Suprapubic skin (tissue), 4 donors: ENCODE measurements at regions not wholly inside any gene's neighbourhood (a gene's known extent, or its start where the extent isn't known, plus 50 kb on each side); places are given as distances from the start of the nearest gene placed in this dataset.

Experiments used
- DNase-seq, 2 donors: peaks; one replicate each; pipeline ENCODE4 v3.0.0-alpha.2; 2019; ENCODE audit warnings: low spot score in 2 of 2
- H3K27ac ChIP-seq: fragments of 200-600 bp; sonication (generic); one replicate; pipeline ENCODE4 v1.5.1; 2019
- H3K27me3 ChIP-seq: fragments of 200-600 bp; sonication (generic); one replicate; pipeline ENCODE4 v1.5.1; 2019
- H3K36me3 ChIP-seq: fragments of 200-600 bp; sonication (generic); one replicate; pipeline ENCODE4 v1.5.1; 2019
- H3K4me1 ChIP-seq: fragments of 200-600 bp; sonication (generic); one replicate; pipeline ENCODE4 v1.5.1; 2019
- H3K4me3 ChIP-seq: fragments of 200-600 bp; sonication (generic); one replicate; pipeline ENCODE4 v1.5.1; 2019; ENCODE audit warnings: mild to moderate bottlenecking
- H3K9me3 ChIP-seq: fragments of 200-600 bp; sonication (generic); one replicate; pipeline ENCODE4 v1.5.1; 2019
- CTCF ChIP-seq, 2 donors: fragments of 200-600 bp in 1 of 2; fragments of 450-650 bp in 1 of 2; sonication (generic) in 1 of 2; IDR thresholded peaks; one replicate each; pipeline ENCODE4 v1.5.1; 2016 to 2019; ENCODE audit warnings: antibody characterized with exemption in 2 of 2, mild to moderate bottlenecking in 1 of 2, moderate library complexity in 1 of 2
- EP300 ChIP-seq: sonication (generic); formaldehyde crosslinking; IDR thresholded peaks from one replicate; pipeline ENCODE4 v1.6.1; 2017; ENCODE audit warnings: antibody characterized with exemption
- POLR2A ChIP-seq, 2 donors: fragments of 450-650 bp; IDR thresholded peaks; one replicate each; pipeline ENCODE4 v1.6.1; 2017; ENCODE audit warnings: antibody characterized with exemption in 2 of 2, mild to moderate bottlenecking in 2 of 2, moderate library complexity in 2 of 2
- POLR2AphosphoS5 ChIP-seq, 3 donors: sonication (generic); formaldehyde crosslinking; IDR thresholded peaks; one replicate each; pipeline ENCODE4 v1.6.1; 2017; ENCODE audit warnings: antibody characterized with exemption in 3 of 3
- WGBS: methylation state at CpG from one replicate; pipeline ENCODE4 v1.1.5; 2018; 5-methylcytosine and 5-hydroxymethylcytosine counted together

- TF ChIP-seq CTCF (IDR thresholded peaks at IDR 0.05): no peak
- Histone ChIP-seq H3K36me3 (no peaks in the 10 kb centered on the region), H3K4me3 (no peak overlapping the region), H3K9me3 (no peaks in the 10 kb centered on the region), H3K27ac (no peak overlapping the region), H3K4me1 (peaks cover 6% of the 10 kb centered on the region), H3K27me3 (no peaks in the 10 kb centered on the region)
- DNase-seq: no peak
These were observed 1194.4 kb downstream of the SLITRK1 start for GRCh38 chr13:82687884-82688283.

- H3K4me3 ChIP-seq: no peak overlapping the region
- H3K27me3 ChIP-seq: no peaks in the 10 kb centered on the region
- no peaks in the 10 kb centered on the region for H3K9me3 ChIP-seq
- 68% methylated on average over 4 of the region's 4 CpGs for WGBS
- TF ChIP-seq EP300: no peak
- TF ChIP-seq CTCF (IDR thresholded peaks at IDR 0.05): no peak
- TF ChIP-seq POLR2AphosphoS5 (IDR thresholded peaks at IDR 0.05): no peak
- TF ChIP-seq POLR2A (IDR thresholded peaks at IDR 0.05): no peak
- no peaks in the 10 kb centered on the region for H3K4me1 ChIP-seq
- DNase-seq: peak in 1 of 2 donors; percentile 53
- no peaks in the 10 kb centered on the region for H3K36me3 ChIP-seq
- H3K27ac ChIP-seq: no peak overlapping the region
These were observed 1200.7 kb downstream of the SLITRK1 start for GRCh38 chr13:82681535-82681934.

GRCh38 chr13:82678052-82678451 lies 1204.2 kb downstream of the SLITRK1 start:
- no peaks in the 10 kb centered on the region for H3K4me1 ChIP-seq
- H3K36me3 ChIP-seq: no peaks in the 10 kb centered on the region
- no peak for TF ChIP-seq CTCF (IDR thresholded peaks at IDR 0.05)
- no peak for TF ChIP-seq POLR2AphosphoS5 (IDR thresholded peaks at IDR 0.05)
- TF ChIP-seq EP300: no peak
- TF ChIP-seq POLR2A (IDR thresholded peaks at IDR 0.05): no peak
- no peaks in the 10 kb centered on the region for H3K9me3 ChIP-seq
- 83% methylated on average over 3 of the region's 3 CpGs for WGBS
- DNase-seq: no peak
- no peaks in the 10 kb centered on the region for H3K27me3 ChIP-seq
- H3K4me3 ChIP-seq: no peak overlapping the region
- no peak overlapping the region for H3K27ac ChIP-seq

GRCh38 chr13:82675024-82675423 lies 1207.2 kb downstream of the SLITRK1 start:
- H3K4me3 ChIP-seq: no peak overlapping the region
- TF ChIP-seq EP300: no peak
- TF ChIP-seq CTCF (IDR thresholded peaks at IDR 0.05): no peak
- TF ChIP-seq POLR2AphosphoS5 (IDR thresholded peaks at IDR 0.05): no peak
- TF ChIP-seq POLR2A (IDR thresholded peaks at IDR 0.05): no peak
- no peak overlapping the region for H3K27ac ChIP-seq
- DNase-seq: no peak
- no peaks in the 10 kb centered on the region for H3K9me3 ChIP-seq
- no peaks in the 10 kb centered on the region for H3K27me3 ChIP-seq
- no peaks in the 10 kb centered on the region for H3K36me3 ChIP-seq
- no peaks in the 10 kb centered on the region for H3K4me1 ChIP-seq

- TF ChIP-seq CTCF (IDR thresholded peaks at IDR 0.05) (no peak), EP300 (no peak), POLR2AphosphoS5 (IDR thresholded peaks at IDR 0.05) (no peak), POLR2A (IDR thresholded peaks at IDR 0.05) (no peak)
- Histone ChIP-seq H3K4me3 (no peak overlapping the region), H3K9me3 (no peaks in the 10 kb centered on the region), H3K36me3 (no peaks in the 10 kb centered on the region), H3K4me1 (no peaks in the 10 kb centered on the region), H3K27me3 (no peaks in the 10 kb centered on the region), H3K27ac (no peak overlapping the region)
- WGBS: 76% methylated on average over 1 of the region's 1 CpG
- DNase-seq: no peak
These were observed 1207.7 kb downstream of the SLITRK1 start for GRCh38 chr13:82674546-82674945.
